Astrocyte (in vitro differentiated cells and primary cell): ENCODE measurements at regions not wholly inside any gene's neighbourhood (a gene's known extent, or its start where the extent isn't known, plus 50 kb on each side); places are given as distances from the start of the nearest gene placed in this dataset.

Source experiments
- DNase-seq: peaks from one replicate; pipeline ENCODE4 v3.0.0-alpha.2; 2010; ENCODE audit warnings: low read depth
- FAIRE-seq: peaks from 2 replicates; lab custom pipeline; 2011; peaks lifted over from hg19 to GRCh38; lab: Jason Lieb, UNC
- H2AFZ ChIP-seq: 2 replicates; pipeline ENCODE4 v1.6.0; 2012; ENCODE audit warnings: low read depth, low read length, inconsistent platforms
- H3K27ac ChIP-seq: 2 replicates; pipeline ENCODE4 v1.5.1; 2011; ENCODE audit warnings: low read depth, low read length, inconsistent platforms
- H3K27me3 ChIP-seq: 2 replicates; pipeline ENCODE4 v1.6.0; 2011; ENCODE audit warnings: low read length, inconsistent platforms; ENCODE audit not compliant: insufficient read depth
- H3K36me3 ChIP-seq: 2 replicates; pipeline ENCODE4 v1.5.1; 2011; ENCODE audit warnings: low read length, inconsistent platforms; ENCODE audit not compliant: insufficient read depth
- H3K4me1 ChIP-seq: 2 replicates; pipeline ENCODE4 v1.5.1; 2011; ENCODE audit warnings: low read length, inconsistent platforms; ENCODE audit not compliant: insufficient read depth
- H3K4me2 ChIP-seq: 2 replicates; pipeline ENCODE4 v1.6.0; 2012; ENCODE audit warnings: low read length, inconsistent platforms
- H3K4me3 ChIP-seq: 2 replicates; pipeline ENCODE4 v1.5.1; 2011; ENCODE audit warnings: low read depth, mild to moderate bottlenecking, low read length, inconsistent platforms; ENCODE audit not compliant: insufficient read depth
- H3K79me2 ChIP-seq: 2 replicates; pipeline ENCODE4 v1.6.0; 2012; ENCODE audit warnings: mild to moderate bottlenecking, low read length, inconsistent platforms; ENCODE audit not compliant: insufficient read depth
- H3K9ac ChIP-seq: 2 replicates; pipeline ENCODE4 v1.6.0; 2012; ENCODE audit warnings: mild to moderate bottlenecking, low read length, inconsistent platforms
- H3K9me3 ChIP-seq: 2 replicates; pipeline ENCODE4 v1.5.1; 2012; ENCODE audit warnings: low read depth, mild to moderate bottlenecking, low read length, inconsistent platforms; ENCODE audit not compliant: insufficient read depth
- H4K20me1 ChIP-seq: 2 replicates; pipeline ENCODE4 v1.6.0; 2012; ENCODE audit warnings: low read length, inconsistent platforms; ENCODE audit not compliant: insufficient read depth
- H3K27ac Mint-ChIP-seq: one replicate; pipeline ENCODE4 v1.8.0; 2021; ENCODE audit warnings: mild to moderate bottlenecking, mixed read lengths; ENCODE audit not compliant: unreplicated experiment
- H3K27me3 Mint-ChIP-seq: one replicate; pipeline ENCODE4 v1.8.0; 2021; ENCODE audit warnings: low read depth, mixed read lengths; ENCODE audit not compliant: unreplicated experiment
- H3K36me3 Mint-ChIP-seq: one replicate; pipeline ENCODE4 v1.8.0; 2021; ENCODE audit warnings: low read depth, mixed read lengths; ENCODE audit not compliant: unreplicated experiment
- H3K4me1 Mint-ChIP-seq: one replicate; pipeline ENCODE4 v1.8.0; 2021; ENCODE audit warnings: low read depth, mixed read lengths; ENCODE audit not compliant: unreplicated experiment
- H3K4me3 Mint-ChIP-seq: one replicate; pipeline ENCODE4 v1.8.0; 2021; ENCODE audit warnings: mild to moderate bottlenecking, moderate library complexity, mixed read lengths; ENCODE audit not compliant: unreplicated experiment
- H3K9me3 Mint-ChIP-seq: one replicate; pipeline ENCODE4 v1.8.0; 2021; ENCODE audit warnings: mild to moderate bottlenecking, mixed read lengths; ENCODE audit not compliant: unreplicated experiment
- CTCF ChIP-seq: IDR thresholded peaks from 2 replicates; pipeline ENCODE4 v1.5.1; 2011; ENCODE audit warnings: low read depth, mild to moderate bottlenecking, inconsistent platforms, low read length, moderate library complexity; ENCODE audit not compliant: insufficient read depth
- EZH2 ChIP-seq: IDR thresholded peaks from 2 replicates; pipeline ENCODE4 v1.6.1; 2012; ENCODE audit warnings: mild to moderate bottlenecking, low read length, inconsistent platforms; ENCODE audit not compliant: insufficient read depth

GRCh38 chr10:26378861-26379294, 59.3 kb upstream of the APBB1IP start:
- H3K4me3 Mint-ChIP-seq = no peak overlapping the region
- H3K27me3 Mint-ChIP-seq = peaks cover 2% of the 10 kb centered on the region
- Histone ChIP-seq H3K4me2 (no peak overlapping the region), H3K27ac (no peak overlapping the region), H3K4me1 (no peaks in the 10 kb centered on the region), H3K36me3 (no peaks in the 10 kb centered on the region), H3K9ac (no peak overlapping the region), H3K79me2 (no peaks in the 10 kb centered on the region), H3K9me3 (no peaks in the 10 kb centered on the region), H3K27me3 (no peaks in the 10 kb centered on the region), H4K20me1 (no peaks in the 10 kb centered on the region), H2AFZ (no peak overlapping the region), H3K4me3 (no peak overlapping the region)
- no peak for DNase-seq
- H3K27ac Mint-ChIP-seq = no peak overlapping the region
- H3K36me3 Mint-ChIP-seq = no peaks in the 10 kb centered on the region
- no peak for TF ChIP-seq EZH2
- TF ChIP-seq CTCF = no peak
- H3K4me1 Mint-ChIP-seq = no peaks in the 10 kb centered on the region
- no peaks in the 10 kb centered on the region for H3K9me3 Mint-ChIP-seq
- FAIRE-seq = no peak

GRCh38 chr10:26380815-26381214, 57.3 kb upstream of the APBB1IP start:
- Mint-ChIP-seq H3K4me1 (no peaks in the 10 kb centered on the region), H3K27ac (no peak overlapping the region), H3K27me3 (no peaks in the 10 kb centered on the region), H3K9me3 (no peaks in the 10 kb centered on the region), H3K36me3 (no peaks in the 10 kb centered on the region), H3K4me3 (no peak overlapping the region)
- Histone ChIP-seq H3K79me2 (no peaks in the 10 kb centered on the region), H3K36me3 (no peaks in the 10 kb centered on the region), H3K9me3 (no peaks in the 10 kb centered on the region), H3K4me1 (no peaks in the 10 kb centered on the region), H2AFZ (no peak overlapping the region), H3K4me2 (no peak overlapping the region), H3K27me3 (no peaks in the 10 kb centered on the region), H3K27ac (no peak overlapping the region), H4K20me1 (no peaks in the 10 kb centered on the region), H3K9ac (no peak overlapping the region), H3K4me3 (no peak overlapping the region)
- no peak for DNase-seq
- FAIRE-seq = no peak
- TF ChIP-seq CTCF = no peak
- TF ChIP-seq EZH2 = no peak

- Histone ChIP-seq H3K79me2 (no peaks in the 10 kb centered on the region), H3K4me3 (no peak overlapping the region), H3K36me3 (no peaks in the 10 kb centered on the region), H3K27ac (no peak overlapping the region), H4K20me1 (no peaks in the 10 kb centered on the region), H3K27me3 (no peaks in the 10 kb centered on the region), H2AFZ (no peak overlapping the region), H3K4me1 (no peaks in the 10 kb centered on the region), H3K9me3 (no peaks in the 10 kb centered on the region), H3K4me2 (no peak overlapping the region), H3K9ac (no peak overlapping the region)
- Mint-ChIP-seq H3K4me1 (no peaks in the 10 kb centered on the region), H3K36me3 (no peaks in the 10 kb centered on the region), H3K4me3 (no peak overlapping the region), H3K27me3 (no peaks in the 10 kb centered on the region), H3K27ac (no peak overlapping the region), H3K9me3 (no peaks in the 10 kb centered on the region)
- no peak for DNase-seq
- no peak for FAIRE-seq
- TF ChIP-seq CTCF (no peak), EZH2 (no peak)
Observed at GRCh38 chr10:26381986-26382385, 56.2 kb upstream of the APBB1IP start.
